Erythroblast (primary cell): ENCODE measurements at regions not wholly inside any gene's neighbourhood (a gene's known extent, or its start where the extent isn't known, plus 50 kb on each side); places are given as distances from the start of the nearest gene placed in this dataset.

ENCODE experiments used
- DNase-seq, 2 experiments: peaks; one replicate each; lab custom pipeline; 2025; lab: John Stamatoyannopoulos, UW
- GATA1 ChIP-seq: IDR thresholded peaks from 2 replicates; pipeline ENCODE4 v1.6.1; 2011; ENCODE audit warnings: low read depth, mild to moderate bottlenecking, control low read depth, low read length, moderate library complexity
- POLR2A ChIP-seq: IDR thresholded peaks from 2 replicates; pipeline ENCODE4 v1.6.1; 2011; ENCODE audit warnings: mild to moderate bottlenecking, low read length

- TF ChIP-seq GATA1: no peak
- TF ChIP-seq POLR2A: no peak
- DNase-seq: no peak
Measured at GRCh38 chr1:95699149-95699953, 465.3 kb downstream of the RWDD3 start.

GRCh38 chr1:95701450-95702173, 467.6 kb downstream of the RWDD3 start:
- no peak for DNase-seq
- TF ChIP-seq GATA1: no peak
- no peak for TF ChIP-seq POLR2A

GRCh38 chr1:95703046-95703445, 469.0 kb downstream of the RWDD3 start:
- TF ChIP-seq GATA1 (no peak), POLR2A (no peak)
- DNase-seq: no peak

- no peak for TF ChIP-seq POLR2A
- TF ChIP-seq GATA1: no peak
- DNase-seq: no peak
Measured at GRCh38 chr1:95716097-95716496, 482.1 kb downstream of the RWDD3 start.

- TF ChIP-seq POLR2A (no peak), GATA1 (no peak)
- no peak for DNase-seq
Measured at GRCh38 chr1:95716550-95716949, 482.5 kb downstream of the RWDD3 start.

GRCh38 chr1:95723346-95723745, 489.3 kb downstream of the RWDD3 start:
- DNase-seq: no peak
- no peak for TF ChIP-seq POLR2A
- no peak for TF ChIP-seq GATA1

GRCh38 chr1:95728841-95729240, 494.8 kb downstream of the RWDD3 start:
- no peak for DNase-seq
- TF ChIP-seq GATA1 (no peak), POLR2A (no peak)

DNA sequence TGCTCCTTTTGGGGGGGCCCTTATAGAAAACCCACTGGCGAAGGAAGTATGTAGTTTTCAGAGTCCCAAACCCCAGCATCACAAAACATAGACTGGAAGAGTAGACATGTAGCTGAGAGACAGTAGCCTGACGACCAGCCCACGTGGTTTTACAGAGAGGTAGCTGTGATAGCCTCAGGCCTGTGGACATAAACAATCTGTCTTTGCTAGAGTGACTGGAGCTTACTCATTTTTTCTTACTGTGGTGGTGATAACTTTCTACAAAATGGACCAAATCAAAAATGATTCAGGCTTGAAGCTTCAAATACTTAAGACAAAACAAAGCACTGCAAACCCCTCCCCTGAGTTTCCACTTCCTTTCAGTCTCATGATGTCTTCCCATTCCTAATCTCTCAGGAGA, 497.0 kb downstream of the RWDD3 start:
- TF ChIP-seq GATA1 (no peak), POLR2A (no peak)

DNA sequence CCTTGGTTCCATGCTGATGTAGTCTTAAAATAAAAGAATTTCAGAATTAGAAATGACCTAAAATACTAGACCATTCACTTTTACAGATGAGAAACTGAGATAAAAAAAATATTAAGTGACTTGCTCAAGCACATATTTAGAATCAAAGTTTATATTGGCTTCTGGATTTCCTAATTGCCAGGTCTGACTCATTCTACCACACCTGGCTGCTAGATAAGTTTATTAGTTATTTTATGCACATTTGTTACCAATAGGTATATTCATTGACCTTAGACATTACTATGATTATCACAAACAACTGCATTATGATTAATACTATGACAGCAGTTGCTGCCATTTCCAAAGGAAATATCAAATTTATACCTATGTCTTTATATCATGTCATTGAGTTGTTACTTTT, 497.5 kb downstream of the RWDD3 start:
- no peak for DNase-seq
- TF ChIP-seq POLR2A (no peak), GATA1 (no peak)

More for the DNA sequence above, 497.0 kb downstream of the RWDD3 start:
- no peak for DNase-seq

- DNase-seq: no peak
- TF ChIP-seq GATA1: no peak
- TF ChIP-seq POLR2A: no peak
Measured at GRCh38 chr1:95733031-95733430, 499.0 kb downstream of the RWDD3 start.

DNA sequence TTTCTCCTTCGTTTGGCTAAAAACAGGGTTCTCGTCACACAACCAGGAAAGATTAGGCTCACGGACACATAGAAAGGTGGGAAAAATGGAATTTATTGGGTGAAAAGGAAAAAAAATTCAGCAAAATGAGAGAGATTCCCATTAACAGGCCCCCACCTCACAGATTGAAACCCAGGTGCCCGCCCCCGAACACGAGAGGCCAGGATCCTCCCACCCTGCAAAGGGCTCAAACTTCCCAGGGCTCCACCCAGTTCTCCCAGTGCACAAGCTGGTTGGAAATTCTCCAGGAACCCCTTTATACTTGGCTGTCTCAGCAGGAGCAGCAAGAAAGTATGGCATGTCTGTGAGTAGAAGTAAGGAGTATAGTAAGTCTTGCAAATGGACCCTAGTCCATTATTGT, 499.7 kb downstream of the RWDD3 start:
- DNase-seq: no peak
- TF ChIP-seq POLR2A (no peak), GATA1 (no peak)

- DNase-seq: no peak
- TF ChIP-seq GATA1: no peak
- no peak for TF ChIP-seq POLR2A
Measured at GRCh38 chr1:95734560-95734959, 500.6 kb downstream of the RWDD3 start.

DNA sequence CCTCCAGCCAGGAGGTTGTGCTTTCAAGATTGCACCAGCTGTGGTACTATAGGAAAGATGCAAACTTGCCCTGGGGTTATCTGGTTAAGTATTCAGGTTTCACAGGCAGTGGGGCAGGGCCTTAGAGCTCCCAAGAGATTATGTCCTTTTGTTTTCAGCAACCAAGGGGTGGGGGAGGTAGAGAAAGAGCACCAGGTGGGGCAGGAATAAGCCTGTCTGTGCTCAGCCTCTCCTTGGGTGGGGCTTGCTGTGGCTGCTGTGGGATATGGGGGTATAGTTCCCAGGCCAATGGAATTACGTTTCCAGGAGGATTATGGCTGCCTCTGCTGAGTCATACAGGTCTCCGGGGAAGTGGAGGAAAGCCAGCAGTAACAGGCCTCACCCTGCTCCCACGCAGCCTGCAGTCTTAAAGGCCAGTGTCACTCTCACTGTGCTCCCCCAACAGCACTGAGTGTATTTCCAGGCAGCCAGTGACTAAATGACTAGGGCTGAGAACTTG, 508.6 kb downstream of the RWDD3 start:
- no peak for DNase-seq

DNA sequence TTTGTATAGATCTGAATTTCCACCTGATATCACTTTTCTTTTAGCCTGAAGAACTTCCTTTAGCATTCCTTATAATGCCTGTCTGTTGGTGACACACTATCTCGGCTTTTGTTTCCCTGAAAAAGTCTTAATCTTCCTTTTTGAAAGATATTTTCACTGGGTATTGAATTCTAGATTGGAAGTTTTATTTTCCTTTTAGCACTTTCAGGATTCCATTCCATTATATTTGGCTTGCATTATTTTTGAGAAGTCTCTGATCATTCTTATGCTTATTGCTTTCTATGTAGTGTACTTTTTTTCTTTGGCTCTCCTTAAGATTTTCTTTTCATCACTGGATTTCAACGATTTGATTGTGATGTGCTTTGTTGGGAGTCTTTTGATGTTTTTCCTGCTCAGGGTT, 510.7 kb downstream of the RWDD3 start:
- no peak for DNase-seq

More for the DNA sequence above, 508.6 kb downstream of the RWDD3 start:
- TF ChIP-seq GATA1 (no peak), POLR2A (no peak)

More for the DNA sequence above, 510.7 kb downstream of the RWDD3 start:
- TF ChIP-seq POLR2A (no peak), GATA1 (no peak)
